HepG2 (cell line): ENCODE measurements at regions not wholly inside any gene's neighbourhood (a gene's known extent, or its start where the extent isn't known, plus 50 kb on each side); places are given as distances from the start of the nearest gene placed in this dataset.

ENCODE experiments used
- ATAC-seq: fragments of 200-7000 bp; cut with Tn5 transposase; 3 replicates; pipeline ENCODE4 v1.9.1; 2020; ENCODE audit warnings: mild to moderate bottlenecking, moderate library complexity
- BruUV-seq: library from RNA; stranded (reverse); fragments of 400-500 nt; replicated peaks from 2 replicates; lab custom pipeline; 2021; lab: Mats Ljungman, UMichigan
- CTCF ChIA-PET: fragments of 300-600 bp; formaldehyde crosslinking; extraction: SDS; loops from one replicate; lab custom pipeline; 2021; ENCODE audit warnings: low total read pairs, inconsistent platforms, low intra/inter-chr PET ratio; lab: Yijun Ruan, JAX
- POLR2A ChIA-PET: fragments of 350-600 bp; sonication (Branson Sonifier 250); formaldehyde crosslinking; loops from one replicate; lab custom pipeline; 2020; ENCODE audit warnings: antibody characterized with exemption, inconsistent platforms; lab: Yijun Ruan, JAX
- DNase-seq: peaks from one replicate; pipeline ENCODE4 v3.0.0-alpha.2; 2015; ENCODE audit warnings: low spot score
- FAIRE-seq: peaks from 3 replicates; lab custom pipeline; 2011; peaks lifted over from hg19 to GRCh38; lab: Jason Lieb, UNC
- H2AFZ ChIP-seq: one replicate; pipeline ENCODE4 v1.6.1; 2011; ENCODE audit warnings: low read length, inconsistent platforms
- H3K27ac ChIP-seq: fragments of 300-600 bp; 3 replicates; pipeline ENCODE4 v1.8.0; 2011; ENCODE audit warnings: mixed run types, mild to moderate bottlenecking, mixed read lengths, low read length, inconsistent platforms; ENCODE audit not compliant: insufficient read depth; ENCODE audit errors: extremely low read length
- H3K27me3 ChIP-seq, 2 experiments: fragments of 200-600 bp in 1 of 2; 2 replicates in 1 of 2; 3 replicates in 1 of 2; pipeline versions ENCODE4 v1.6.0 to v1.8.0; 2011; ENCODE audit warnings: low read length in 2 of 2, mild to moderate bottlenecking in 2 of 2, moderate library complexity in 2 of 2, inconsistent platforms in 1 of 2; ENCODE audit not compliant: insufficient read depth in 2 of 2, control insufficient read depth in 1 of 2
- H3K36me3 ChIP-seq, 2 experiments: fragments of 200-600 bp in 1 of 2; replicated peaks in 1 of 2; 2 replicates in 1 of 2; 3 replicates in 1 of 2; pipeline versions ENCODE4 v1.5.1 to v1.8.0; 2011; ENCODE audit warnings: low read length in 2 of 2, inconsistent platforms in 1 of 2; ENCODE audit not compliant: insufficient read depth in 2 of 2, control insufficient read depth in 1 of 2
- H3K4me1 ChIP-seq: 2 replicates; pipeline ENCODE4 v1.5.1; 2012; ENCODE audit warnings: low read length, inconsistent platforms; ENCODE audit not compliant: insufficient read depth
- H3K4me2 ChIP-seq: 2 replicates; pipeline ENCODE4 v1.6.0; 2011; ENCODE audit warnings: low read depth, low read length, inconsistent platforms
- H3K4me3 ChIP-seq, 3 experiments: fragments of 200-600 bp in 1 of 3; sonication (generic), shearing (Covaris generic) in 1 of 3; replicated peaks in 1 of 3; 2 replicates each; pipeline ENCODE4 v1.5.1; 2011 to 2016; ENCODE audit warnings: low read length in 3 of 3, inconsistent platforms in 2 of 3, low read depth in 2 of 3, mild to moderate bottlenecking in 2 of 3, control low read depth in 1 of 3, mixed read lengths in 1 of 3; ENCODE audit not compliant: insufficient read depth in 1 of 3
- H3K79me2 ChIP-seq: one replicate; pipeline ENCODE4 v1.6.1; 2011; ENCODE audit warnings: low read length, inconsistent platforms; ENCODE audit not compliant: insufficient read depth
- H3K9ac ChIP-seq: 2 replicates; pipeline ENCODE4 v1.6.0; 2011; ENCODE audit warnings: mild to moderate bottlenecking, low read depth, low read length, inconsistent platforms; ENCODE audit not compliant: insufficient read depth
- H3K9me3 ChIP-seq: 2 replicates; pipeline ENCODE4 v1.5.1; 2012; ENCODE audit warnings: mild to moderate bottlenecking, low read length
- H4K20me1 ChIP-seq: 2 replicates; pipeline ENCODE4 v1.6.0; 2011; ENCODE audit warnings: inconsistent platforms, mild to moderate bottlenecking, low read length, moderate library complexity; ENCODE audit not compliant: insufficient read depth
- DR1 ChIP-seq: sonication (generic); formaldehyde crosslinking; IDR thresholded peaks from 2 replicates; pipeline ENCODE4 v1.8.0; 2021; ENCODE audit warnings: mild to moderate bottlenecking, missing genetic modification reagents, inconsistent platforms
- FOXK1 ChIP-seq: sonication (generic); formaldehyde crosslinking; IDR thresholded peaks from 2 replicates; pipeline ENCODE4 v1.4.0; 2020; ENCODE audit warnings: low read depth, missing genetic modification reagents, borderline replicate concordance
- FOXP1 ChIP-seq, 2 experiments: fragments of 450-650 bp in 1 of 2; IDR thresholded peaks; 2 replicates each; pipeline ENCODE4 v1.6.1; 2017 to 2018; ENCODE audit warnings: antibody characterized with exemption in 1 of 2
- GATAD1 ChIP-seq: IDR thresholded peaks from 2 replicates; pipeline ENCODE4 v1.6.1; 2016; ENCODE audit warnings: missing genetic modification reagents, missing compliant biosample characterization
- GTF3A ChIP-seq: sonication (generic); formaldehyde crosslinking; conservative IDR thresholded peaks from 2 replicates; pipeline ENCODE4 v1.4.0; 2020; ENCODE audit warnings: mild to moderate bottlenecking, missing genetic modification reagents
- KAT8 ChIP-seq: IDR thresholded peaks from 2 replicates; pipeline ENCODE4 v1.6.1; 2016; ENCODE audit warnings: missing genetic modification reagents, missing compliant biosample characterization
- KLF16 ChIP-seq, 2 experiments: sonication (generic) in 1 of 2; formaldehyde crosslinking in 1 of 2; IDR thresholded peaks; 2 replicates each; pipeline versions ENCODE4 v1.6.1 to v1.8.0; 2016 to 2023; ENCODE audit warnings: missing genetic modification reagents in 2 of 2, missing compliant biosample characterization in 1 of 2
- MAF1 ChIP-seq: sonication (generic); formaldehyde crosslinking; IDR thresholded peaks from 2 replicates; pipeline ENCODE4 v1.5.0; 2020; ENCODE audit warnings: missing genetic modification reagents, borderline replicate concordance
- MAFG ChIP-seq: sonication (generic); formaldehyde crosslinking; IDR thresholded peaks from 2 replicates; pipeline ENCODE4 v1.5.1; 2020; ENCODE audit warnings: mild to moderate bottlenecking, missing genetic modification reagents
- RBFOX2 ChIP-seq: fragments of 200-400 bp; formaldehyde crosslinking; IDR thresholded peaks from 2 replicates; pipeline ENCODE4 v1.6.1; 2017; ENCODE audit warnings: low read depth, mild to moderate bottlenecking, low read length
- SP5 ChIP-seq: IDR thresholded peaks from 2 replicates; pipeline ENCODE4 v1.6.1; 2016; ENCODE audit warnings: low read depth, borderline replicate concordance
- SRSF9 ChIP-seq: fragments of 200-400 bp; formaldehyde crosslinking; IDR thresholded peaks from 2 replicates; pipeline ENCODE4 v1.6.1; 2018; ENCODE audit warnings: borderline replicate concordance, mild to moderate bottlenecking, low read depth, low read length; ENCODE audit not compliant: insufficient read depth, poor library complexity, severe bottlenecking
- TAF15 ChIP-seq: fragments of 200-400 bp; formaldehyde crosslinking; IDR thresholded peaks from one replicate; pipeline ENCODE4 v1.6.1; 2018; ENCODE audit warnings: mild to moderate bottlenecking, low read depth, low read length; ENCODE audit not compliant: poor library complexity, severe bottlenecking
- ZNF12 ChIP-seq: sonication (generic); formaldehyde crosslinking; IDR thresholded peaks from 2 replicates; pipeline ENCODE4 v1.5.0; 2020; ENCODE audit warnings: missing genetic modification reagents
- ZNF143 ChIP-seq: sonication (generic); formaldehyde crosslinking; IDR thresholded peaks from 2 replicates; pipeline ENCODE4 v1.4.0; 2020; ENCODE audit warnings: missing genetic modification reagents
- ZNF484 ChIP-seq: sonication (generic); formaldehyde crosslinking; IDR thresholded peaks from 2 replicates; pipeline ENCODE4 v1.5.1; 2020; ENCODE audit warnings: mild to moderate bottlenecking, low read depth, missing genetic modification reagents, borderline replicate concordance
- ZNF577 ChIP-seq: sonication (generic); formaldehyde crosslinking; IDR thresholded peaks from 2 replicates; pipeline ENCODE4 v1.4.0; 2020; ENCODE audit warnings: mild to moderate bottlenecking, low read depth, missing genetic modification reagents, borderline replicate concordance
- ZNF704 ChIP-seq: sonication (generic); formaldehyde crosslinking; IDR thresholded peaks from 2 replicates; pipeline ENCODE4 v1.8.1; 2023; ENCODE audit warnings: mild to moderate bottlenecking, inconsistent platforms, moderate library complexity, missing genetic modification reagents, borderline replicate concordance
- ZNF883 ChIP-seq: sonication (generic); formaldehyde crosslinking; IDR thresholded peaks from 2 replicates; pipeline ENCODE4 v1.5.1; 2020; ENCODE audit warnings: mild to moderate bottlenecking, missing genetic modification reagents; ENCODE audit errors: not compliant biosample characterization
- WGBS: methylation state at CpG from one replicate; pipeline ENCODE4 v1.1.6; 2017; ENCODE audit warnings: low lambda C conversion rate; 5-methylcytosine and 5-hydroxymethylcytosine counted together
- in situ Hi-C: cut with HindIII; loops from 2 replicates; pipeline ENCODE4 v1.10.0; 2017; ENCODE audit warnings: low pct_unique_long_range_greater_than_20kb; ENCODE audit not compliant: extremely low pct_ligation_motif_present
- intact Hi-C: fragments of 100-400 bp; cut with micrococcal nuclease; formaldehyde crosslinking; loops from one replicate; pipeline ENCODE4 v1.10.0; 2022; ENCODE audit not compliant: unreplicated experiment

- no peak for TF ChIP-seq MAFG (CRISPR knock-in tag)
- TF ChIP-seq SP5 (CRISPR knock-in tag): no peak
Measured at GRCh38 chr5:116887104-116887503, 312.5 kb upstream of the SEMA6A start (continued).

GRCh38 chr5:116885825-116886224 is 311.2 kb upstream of the SEMA6A start:
- H4K20me1 ChIP-seq: no peaks in the 10 kb centered on the region
- no peaks in the 10 kb centered on the region for H3K79me2 ChIP-seq
- H3K4me3 ChIP-seq: no peak overlapping the region
- no peak overlapping the region for H3K4me2 ChIP-seq
- H3K27me3 ChIP-seq: peaks cover 0 to 34% of the 10 kb centered on the region in 2 experiments; a peak in 3 of 5 replicates
- no peaks in the 10 kb centered on the region for H3K36me3 ChIP-seq
- ChIA-PET CTCF (no interaction called here), POLR2A (no interaction called here)
- in situ Hi-C loops: no loop called here
- FAIRE-seq: no peak
- no peaks in the 10 kb centered on the region for H3K9me3 ChIP-seq
- no peak overlapping the region for H2AFZ ChIP-seq
- intact Hi-C loops: no loop called here
- H3K4me1 ChIP-seq: peaks cover 16% of the 10 kb centered on the region
- DNase-seq: no peak
- no peak overlapping the region for H3K27ac ChIP-seq
- ATAC-seq: no peak
- no peak overlapping the region for H3K9ac ChIP-seq
- no TSS peak for BruUV-seq
- TF ChIP-seq FOXK1 (CRISPR knock-in tag): no peak
- no peak for TF ChIP-seq RBFOX2
- TF ChIP-seq ZNF143: no peak

- in situ Hi-C loops (no loop called here), intact Hi-C loops (no loop called here)
- no peak overlapping the region for H3K27ac ChIP-seq
- DNase-seq (no peak), FAIRE-seq (no peak), ATAC-seq (no peak)
- H3K79me2 ChIP-seq: no peaks in the 10 kb centered on the region
- H3K9me3 ChIP-seq: peaks cover 6% of the 10 kb centered on the region; the same call in 1 of the 2 replicates
- H3K4me1 ChIP-seq: peaks cover 10% of the 10 kb centered on the region
- peaks cover 0 to 30% of the 10 kb centered on the region in 2 experiments; a peak in 3 of 5 replicates for H3K27me3 ChIP-seq
- H3K9ac ChIP-seq: no peak overlapping the region
- H3K36me3 ChIP-seq: no peaks in the 10 kb centered on the region
- H2AFZ ChIP-seq: no peak overlapping the region
- 50% methylated on average over 2 of the region's 2 CpGs for WGBS
- no peak overlapping the region for H3K4me2 ChIP-seq
- no peak overlapping the region for H3K4me3 ChIP-seq
- BruUV-seq: no TSS peak
- H4K20me1 ChIP-seq: no peaks in the 10 kb centered on the region
- ChIA-PET POLR2A (interaction anchor here (1.0 kb wide), 1 partner anchor 20 kb away, joined by 3 read pairs; no protein-coding TSS in a partner anchor), CTCF (no interaction called here)
- TF ChIP-seq TAF15 (no peak), GATAD1 (no peak), ZNF883 (CRISPR knock-in tag) (no peak), KLF16 (CRISPR knock-in tag; IDR thresholded peaks at IDR 0.05) (no peak), DR1 (CRISPR knock-in tag) (no peak), KAT8 (CRISPR knock-in tag) (no peak), MAF1 (no peak), ZNF484 (CRISPR knock-in tag) (no peak), ZNF577 (CRISPR knock-in tag) (no peak), ZNF12 (CRISPR knock-in tag) (no peak), GTF3A (CRISPR knock-in tag) (no peak), ZNF704 (CRISPR knock-in tag) (no peak), SRSF9 (no peak), FOXP1 (IDR thresholded peaks at IDR 0.05) (no peak), FOXP1 (CRISPR knock-in tag; IDR thresholded peaks at IDR 0.05) (no peak)
Measured at GRCh38 chr5:116883875-116884274, 309.3 kb upstream of the SEMA6A start.
